KMS-11 (cell line): ENCODE measurements at regions not wholly inside any gene's neighbourhood (a gene's known extent, or its start where the extent isn't known, plus 50 kb on each side); places are given as distances from the start of the nearest gene placed in this dataset.

Source experiments
- H2AFZ ChIP-seq: fragments of 200-600 bp; sonication (generic); 2 replicates; pipeline ENCODE4 v1.6.1; 2016; ENCODE audit warnings: antibody characterized with exemption, mixed run types, low read depth
- H3K27ac ChIP-seq: fragments of 200-600 bp; sonication (generic); 2 replicates; pipeline ENCODE4 v1.6.1; 2016; ENCODE audit warnings: mild to moderate bottlenecking, mixed run types
- H3K27me3 ChIP-seq: fragments of 200-600 bp; sonication (generic); 2 replicates; pipeline ENCODE4 v1.6.1; 2017; ENCODE audit warnings: mild to moderate bottlenecking, low read depth, mixed run types, moderate library complexity; ENCODE audit not compliant: insufficient read depth
- H3K36me3 ChIP-seq: fragments of 200-600 bp; sonication (generic); 2 replicates; pipeline ENCODE4 v1.6.1; 2017; ENCODE audit warnings: mild to moderate bottlenecking, mixed run types; ENCODE audit not compliant: insufficient read depth
- H3K4me1 ChIP-seq: fragments of 200-600 bp; sonication (generic); 2 replicates; pipeline ENCODE4 v1.6.1; 2016; ENCODE audit warnings: mild to moderate bottlenecking, low read depth, mixed run types; ENCODE audit not compliant: poor library complexity, severe bottlenecking
- H3K4me2 ChIP-seq: fragments of 200-600 bp; sonication (generic); 2 replicates; pipeline ENCODE4 v1.7.0; 2016; ENCODE audit warnings: mild to moderate bottlenecking, mixed run types
- H3K4me3 ChIP-seq: fragments of 200-600 bp; sonication (generic); IDR thresholded peaks from 2 replicates; pipeline ENCODE4 v1.6.1; 2017; ENCODE audit warnings: low read depth, low read length, mixed read lengths; ENCODE audit not compliant: insufficient read depth
- H3K79me2 ChIP-seq: fragments of 200-600 bp; sonication (generic); 2 replicates; pipeline ENCODE4 v1.6.1; 2016; ENCODE audit warnings: low read depth, mixed run types; ENCODE audit not compliant: insufficient read depth
- H3K9ac ChIP-seq: fragments of 200-600 bp; sonication (generic); 2 replicates; pipeline ENCODE4 v1.6.1; 2016; ENCODE audit warnings: mild to moderate bottlenecking, mixed run types
- H4K20me1 ChIP-seq: fragments of 200-600 bp; sonication (generic); 2 replicates; pipeline ENCODE4 v1.6.1; 2016; ENCODE audit warnings: mild to moderate bottlenecking, mixed run types; ENCODE audit not compliant: insufficient read depth
- TF ChIP-seq, protein P1 (sequence below): fragments of 200-600 bp; sonication (generic); conservative IDR thresholded peaks from 2 replicates; pipeline ENCODE4 v1.6.1; 2017; ENCODE audit warnings: low read depth, mild to moderate bottlenecking, antibody characterized with exemption, low read length, moderate library complexity, mixed read lengths

GRCh38 chr12:84422340-84422739, 490.3 kb downstream of the SLC6A15 start:
- TF ChIP-seq, protein P1, sequence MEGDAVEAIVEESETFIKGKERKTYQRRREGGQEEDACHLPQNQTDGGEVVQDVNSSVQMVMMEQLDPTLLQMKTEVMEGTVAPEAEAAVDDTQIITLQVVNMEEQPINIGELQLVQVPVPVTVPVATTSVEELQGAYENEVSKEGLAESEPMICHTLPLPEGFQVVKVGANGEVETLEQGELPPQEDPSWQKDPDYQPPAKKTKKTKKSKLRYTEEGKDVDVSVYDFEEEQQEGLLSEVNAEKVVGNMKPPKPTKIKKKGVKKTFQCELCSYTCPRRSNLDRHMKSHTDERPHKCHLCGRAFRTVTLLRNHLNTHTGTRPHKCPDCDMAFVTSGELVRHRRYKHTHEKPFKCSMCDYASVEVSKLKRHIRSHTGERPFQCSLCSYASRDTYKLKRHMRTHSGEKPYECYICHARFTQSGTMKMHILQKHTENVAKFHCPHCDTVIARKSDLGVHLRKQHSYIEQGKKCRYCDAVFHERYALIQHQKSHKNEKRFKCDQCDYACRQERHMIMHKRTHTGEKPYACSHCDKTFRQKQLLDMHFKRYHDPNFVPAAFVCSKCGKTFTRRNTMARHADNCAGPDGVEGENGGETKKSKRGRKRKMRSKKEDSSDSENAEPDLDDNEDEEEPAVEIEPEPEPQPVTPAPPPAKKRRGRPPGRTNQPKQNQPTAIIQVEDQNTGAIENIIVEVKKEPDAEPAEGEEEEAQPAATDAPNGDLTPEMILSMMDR = no peak
- H3K27me3 ChIP-seq = no peaks in the 10 kb centered on the region
- H3K36me3 ChIP-seq = no peaks in the 10 kb centered on the region

DNA sequence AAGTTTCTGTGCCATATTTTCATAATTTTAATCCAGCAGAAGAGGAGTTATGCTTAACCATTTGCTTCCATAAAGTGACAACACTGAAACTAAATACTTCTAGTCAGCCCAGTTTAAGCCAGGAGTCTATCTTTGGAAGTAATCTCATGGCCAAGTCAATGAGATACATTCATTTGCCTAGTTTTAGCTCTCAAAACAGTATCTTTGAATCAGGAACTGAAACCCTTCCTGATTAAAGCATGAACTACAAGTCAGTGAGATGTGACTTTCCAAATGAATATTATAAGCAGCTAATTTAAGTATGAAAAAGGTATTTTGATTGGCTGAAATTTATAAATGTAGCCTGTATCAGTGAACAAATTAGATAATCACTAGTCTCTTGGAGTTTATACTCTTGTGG, 491.5 kb downstream of the SLC6A15 start:
- TF ChIP-seq, protein P1 = no peak
- no peaks in the 10 kb centered on the region for H3K79me2 ChIP-seq
- no peaks in the 10 kb centered on the region for H4K20me1 ChIP-seq
- H3K4me1 ChIP-seq = no peaks in the 10 kb centered on the region
- H3K4me2 ChIP-seq = no peak overlapping the region
- no peaks in the 10 kb centered on the region for H3K27me3 ChIP-seq
- no peak overlapping the region for H3K9ac ChIP-seq
- no peak overlapping the region for H3K4me3 ChIP-seq
- no peak overlapping the region for H3K27ac ChIP-seq
- H2AFZ ChIP-seq = no peak overlapping the region
- H3K36me3 ChIP-seq = no peaks in the 10 kb centered on the region

More at GRCh38 chr12:84422340-84422739, 490.3 kb downstream of the SLC6A15 start:
- Histone ChIP-seq H3K4me1 (no peaks in the 10 kb centered on the region), H3K27ac (no peak overlapping the region), H2AFZ (no peak overlapping the region), H3K79me2 (no peaks in the 10 kb centered on the region), H4K20me1 (no peaks in the 10 kb centered on the region), H3K4me3 (no peak overlapping the region), H3K4me2 (no peak overlapping the region), H3K9ac (no peak overlapping the region)

GRCh38 chr12:84416626-84417025, 496.0 kb downstream of the SLC6A15 start:
- no peak overlapping the region for H2AFZ ChIP-seq
- no peak overlapping the region for H3K4me2 ChIP-seq
- TF ChIP-seq, protein P1 = no peak
- no peak overlapping the region for H3K4me3 ChIP-seq
- no peaks in the 10 kb centered on the region for H3K79me2 ChIP-seq
- no peaks in the 10 kb centered on the region for H3K4me1 ChIP-seq
- H3K9ac ChIP-seq = no peak overlapping the region
- H3K27ac ChIP-seq = no peak overlapping the region
- H4K20me1 ChIP-seq = no peaks in the 10 kb centered on the region
- no peaks in the 10 kb centered on the region for H3K27me3 ChIP-seq
- H3K36me3 ChIP-seq = no peaks in the 10 kb centered on the region

DNA sequence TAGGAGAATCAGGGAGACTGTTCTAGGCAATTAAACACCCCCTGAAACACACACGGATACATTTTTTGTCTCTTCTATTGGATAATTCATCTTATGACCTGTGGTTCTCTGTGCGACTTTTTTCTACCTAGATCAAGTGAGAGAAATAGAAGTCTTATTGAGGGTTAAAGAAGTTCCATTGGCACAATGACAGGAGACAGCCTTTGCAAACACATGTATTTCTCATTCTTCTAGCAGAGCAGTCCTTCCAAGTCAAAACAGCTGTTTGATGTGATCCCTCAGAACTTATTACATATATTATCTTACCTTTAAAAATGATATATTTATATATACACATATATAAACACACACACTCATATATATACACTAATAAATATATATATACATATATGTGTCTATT, 496.7 kb downstream of the SLC6A15 start:
- no peak overlapping the region for H3K4me2 ChIP-seq
- H3K9ac ChIP-seq = no peak overlapping the region
- TF ChIP-seq, protein P1 = no peak
- no peaks in the 10 kb centered on the region for H3K79me2 ChIP-seq
- no peak overlapping the region for H3K27ac ChIP-seq
- H2AFZ ChIP-seq = no peak overlapping the region
- no peaks in the 10 kb centered on the region for H3K4me1 ChIP-seq
- H3K27me3 ChIP-seq = no peaks in the 10 kb centered on the region
- no peaks in the 10 kb centered on the region for H3K36me3 ChIP-seq
- H3K4me3 ChIP-seq = no peak overlapping the region
- no peaks in the 10 kb centered on the region for H4K20me1 ChIP-seq

GRCh38 chr12:84413656-84414055, 498.9 kb downstream of the SLC6A15 start:
- Histone ChIP-seq H2AFZ (no peak overlapping the region), H3K27me3 (no peaks in the 10 kb centered on the region), H3K27ac (no peak overlapping the region), H3K4me3 (no peak overlapping the region), H3K4me2 (no peak overlapping the region), H3K4me1 (no peaks in the 10 kb centered on the region), H4K20me1 (no peaks in the 10 kb centered on the region), H3K36me3 (no peaks in the 10 kb centered on the region), H3K9ac (no peak overlapping the region), H3K79me2 (no peaks in the 10 kb centered on the region)
- TF ChIP-seq, protein P1 = no peak
